ELF-1 (cell line): ENCODE measurements at regions not wholly inside any gene's neighbourhood (a gene's known extent, or its start where the extent isn't known, plus 50 kb on each side); places are given as distances from the start of the nearest gene placed in this dataset.

Experiments
- DNase-seq: peaks from one replicate; pipeline ENCODE4 v3.0.0-alpha.2; 2016; ENCODE audit warnings: low read depth, low spot score

- DNase-seq, result no peak
Observed at GRCh38 chr4:177948853-177949252, 506.6 kb upstream of the AGA start.

- no peak for DNase-seq
Observed at GRCh38 chr4:177951026-177951425, 508.8 kb upstream of the AGA start.

- DNase-seq, result no peak
Observed at GRCh38 chr4:177952723-177953122, 510.5 kb upstream of the AGA start.

- no peak for DNase-seq
Observed at GRCh38 chr4:177957596-177958360, 515.5 kb upstream of the AGA start.

GRCh38 chr4:177960566-177960965 lies 518.3 kb upstream of the AGA start:
- no peak for DNase-seq

GRCh38 chr4:177961761-177962380 lies 519.6 kb upstream of the AGA start:
- DNase-seq, result no peak

- no peak for DNase-seq
Observed at GRCh38 chr4:177964061-177964460, 521.8 kb upstream of the AGA start.

- no peak for DNase-seq
Observed at GRCh38 chr4:177964693-177965168, 522.5 kb upstream of the AGA start.

- DNase-seq, result no peak
Observed at GRCh38 chr4:177967328-177967727, 525.1 kb upstream of the AGA start.

- DNase-seq, result no peak
Observed at GRCh38 chr4:177968817-177969442, 526.7 kb upstream of the AGA start.

- DNase-seq, result no peak
Observed at GRCh38 chr4:177974461-177974860, 532.2 kb upstream of the AGA start.

- DNase-seq, result no peak
Observed at GRCh38 chr4:177975315-177975987, 533.2 kb upstream of the AGA start.

- no peak for DNase-seq
Observed at GRCh38 chr4:177986236-177986635, 544.0 kb upstream of the AGA start.

- DNase-seq, result no peak
Observed at GRCh38 chr4:177987896-177988295, 545.7 kb upstream of the AGA start.

GRCh38 chr4:177989503-177990201 lies 547.4 kb upstream of the AGA start:
- DNase-seq, result no peak

- DNase-seq, result no peak
Observed at GRCh38 chr4:178003098-178003657, 560.9 kb upstream of the AGA start.

- no peak for DNase-seq
Observed at GRCh38 chr4:178010596-178010995, 568.4 kb upstream of the AGA start.

- peak; percentile 6 for DNase-seq
Observed at GRCh38 chr4:178015046-178015445, 572.8 kb upstream of the AGA start.

GRCh38 chr4:178026999-178027398 lies 584.8 kb upstream of the AGA start:
- DNase-seq, result no peak

- no peak for DNase-seq
Observed at GRCh38 chr4:178027796-178028195, 585.6 kb upstream of the AGA start.

GRCh38 chr4:178028481-178028880 lies 586.2 kb upstream of the AGA start:
- no peak for DNase-seq
